Ureter (tissue), 1 donor: ENCODE measurements at regions not wholly inside any gene's neighbourhood (a gene's known extent, or its start where the extent isn't known, plus 50 kb on each side); places are given as distances from the start of the nearest gene placed in this dataset.

Source experiments
- DNase-seq: peaks from one replicate; pipeline ENCODE4 v3.0.0-alpha.2; 2020; ENCODE audit warnings: low spot score
- donor health status: DM: yes; HTN: yes; CAD: no.

- no peak for DNase-seq
Observed at GRCh38 chr3:117941015-117941414, 1093.6 kb downstream of the IGSF11 start.

GRCh38 chr3:117941756-117942155, 1092.9 kb downstream of the IGSF11 start:
- DNase-seq: no peak

- no peak for DNase-seq
Observed at GRCh38 chr3:117954131-117954530, 1080.5 kb downstream of the IGSF11 start.

- no peak for DNase-seq
Observed at GRCh38 chr3:117955196-117955595, 1079.5 kb downstream of the IGSF11 start.

GRCh38 chr3:117958027-117958426, 1076.6 kb downstream of the IGSF11 start:
- no peak for DNase-seq

- DNase-seq: no peak
Observed at GRCh38 chr3:117962750-117963149, 1071.9 kb downstream of the IGSF11 start.

GRCh38 chr3:117963858-117964257, 1070.8 kb downstream of the IGSF11 start:
- DNase-seq: no peak

- no peak for DNase-seq
Observed at GRCh38 chr3:117964814-117965213, 1069.8 kb downstream of the IGSF11 start.

GRCh38 chr3:117977504-117978228, 1057.0 kb downstream of the IGSF11 start:
- no peak for DNase-seq

GRCh38 chr3:117979466-117979865, 1055.2 kb downstream of the IGSF11 start:
- DNase-seq: no peak

GRCh38 chr3:117987256-117987655, 1047.4 kb downstream of the IGSF11 start:
- DNase-seq: no peak

GRCh38 chr3:117989982-117990381, 1044.7 kb downstream of the IGSF11 start:
- no peak for DNase-seq

GRCh38 chr3:117990627-117991026, 1044.0 kb downstream of the IGSF11 start:
- no peak for DNase-seq

GRCh38 chr3:117995842-117996437, 1038.7 kb downstream of the IGSF11 start:
- DNase-seq: no peak

- peak; percentile 83 for DNase-seq
Observed at GRCh38 chr3:117997201-117998049, 1037.2 kb downstream of the IGSF11 start.

- no peak for DNase-seq
Observed at GRCh38 chr3:117998071-117998470, 1036.6 kb downstream of the IGSF11 start.

- DNase-seq: no peak
Observed at GRCh38 chr3:118000219-118000618, 1034.4 kb downstream of the IGSF11 start.

GRCh38 chr3:118001380-118001779, 1033.3 kb downstream of the IGSF11 start:
- no peak for DNase-seq

GRCh38 chr3:118011910-118012309, 1022.7 kb downstream of the IGSF11 start:
- no peak for DNase-seq

GRCh38 chr3:118029049-118029448, 1005.6 kb downstream of the IGSF11 start:
- DNase-seq: no peak

GRCh38 chr3:118036215-118036614, 998.4 kb downstream of the IGSF11 start:
- no peak for DNase-seq

- no peak for DNase-seq
Observed at GRCh38 chr3:118055381-118055780, 979.3 kb downstream of the IGSF11 start.

GRCh38 chr3:118057086-118057485, 977.6 kb downstream of the IGSF11 start:
- DNase-seq: no peak
